Heart left ventricle (tissue), 16 donors: ENCODE measurements at regions not wholly inside any gene's neighbourhood (a gene's known extent, or its start where the extent isn't known, plus 50 kb on each side); places are given as distances from the start of the nearest gene placed in this dataset.

Source experiments
- ATAC-seq, 4 donors: fragments of 200-7000 bp; cut with Tn5 transposase; one replicate each; pipeline ENCODE4 v1.9.1; 2020 to 2022; ENCODE audit warnings: moderate library complexity in 4 of 4, mild to moderate bottlenecking in 3 of 4, moderate number of reproducible peaks in 1 of 4
- DNase-seq, 5 donors: peaks; one replicate each; pipeline ENCODE4 v3.0.0-alpha.2; 2020
- H3K27ac ChIP-seq, 12 donors: fragments of 200-600 bp; sonication (generic) in 4 of 12; one replicate each; pipeline versions ENCODE4 v1.5.0 to v1.8.0; 2016 to 2022; ENCODE audit warnings: mild to moderate bottlenecking in 2 of 12
- H3K27me3 ChIP-seq, 9 donors: fragments of 200-600 bp; sonication (generic) in 2 of 9; one replicate each; pipeline versions ENCODE4 v1.5.1 to v1.8.0; 2016 to 2022; ENCODE audit warnings: mild to moderate bottlenecking in 3 of 9
- H3K36me3 ChIP-seq, 9 donors: fragments of 200-600 bp; sonication (generic) in 2 of 9; one replicate each; pipeline versions ENCODE4 v1.5.0 to v1.8.0; 2018 to 2022; ENCODE audit warnings: mild to moderate bottlenecking in 2 of 9
- H3K4me1 ChIP-seq, 12 donors: fragments of 200-600 bp; sonication (generic) in 4 of 12; one replicate each; pipeline versions ENCODE4 v1.5.0 to v1.8.0; 2016 to 2022; ENCODE audit warnings: mild to moderate bottlenecking in 3 of 12
- H3K4me3 ChIP-seq, 12 donors: fragments of 200-600 bp; sonication (generic) in 4 of 12; one replicate each; pipeline versions ENCODE4 v1.5.0 to v1.8.0; 2017 to 2022; ENCODE audit warnings: mild to moderate bottlenecking in 9 of 12, moderate library complexity in 4 of 12
- H3K9me3 ChIP-seq, 12 donors: fragments of 200-600 bp; sonication (generic) in 4 of 12; one replicate each; pipeline versions ENCODE4 v1.5.0 to v1.8.0; 2016 to 2022; ENCODE audit warnings: mild to moderate bottlenecking in 1 of 12
- POLR2A ChIP-seq, 2 donors: fragments of 450-650 bp; IDR thresholded peaks; one replicate each; pipeline ENCODE4 v1.6.1; 2017; ENCODE audit warnings: antibody characterized with exemption in 2 of 2, mild to moderate bottlenecking in 2 of 2, moderate library complexity in 2 of 2
- WGBS, 4 donors: extraction: QIAGEN DNeasy Blood & Tissue Kit in 2 of 4; methylation state at CpG; one replicate each; pipeline versions ENCODE4 v1.1.5 to v1.1.7; 2013 to 2018; 5-methylcytosine and 5-hydroxymethylcytosine counted together
- intact Hi-C, 10 donors: fragments of 100-400 bp; cut with DNase I; formaldehyde crosslinking; loops; one replicate each; pipeline versions ENCODE4 v1.11.1 to v1.14.2; 2022
- TF ChIP-seq, protein P1 (sequence below), 12 donors: fragments of 200-600 bp; sonication (generic) in 4 of 12; IDR thresholded peaks; one replicate each; pipeline versions ENCODE4 v1.5.0 to v1.8.0; 2018 to 2022; ENCODE audit warnings: antibody characterized with exemption in 12 of 12, mild to moderate bottlenecking in 5 of 12
- donor health status: ischemic (EF 13 %, LVEDD 7.1; RV severe dilation, severe dysfunction).
- donor health status: healthy with polysubstance abuse.
- donor health status: DM: no; HTN: yes; CAD: no.
- donor health status: DM: no; HTN: no; CAD: no.
- donor health status: ischemic (EF 25% LVEDD 6.9; RV normal size, moderate dysfunction).
- donor health status: ischemic (EF 25% LVEDD 5.7; RV mildly dilated, moderate dysfunction).
- donor health status: healthy.
- donor health status: DM: yes; HTN: yes; CAD: no.
- donor health status: ischemic (EF 35%, LVEDD 5.7; RV mildly dilated, moderate dysfunction).
- donor health status: nonischemic (EF 11% LVEDD 7.7; RV severe dilation, severe dysfunction).
- donor health status: DM: yes; HTN: yes; CAD: no.
- donor health status: PGD.
- donor health status: ischemic (EF 29% LVEDD 5.4; RV normal size, mild dysfunction).
- donor health status: nonischemic (EF 23%, LVEDD 6.1; RV moderate dilation, normal function).

DNA sequence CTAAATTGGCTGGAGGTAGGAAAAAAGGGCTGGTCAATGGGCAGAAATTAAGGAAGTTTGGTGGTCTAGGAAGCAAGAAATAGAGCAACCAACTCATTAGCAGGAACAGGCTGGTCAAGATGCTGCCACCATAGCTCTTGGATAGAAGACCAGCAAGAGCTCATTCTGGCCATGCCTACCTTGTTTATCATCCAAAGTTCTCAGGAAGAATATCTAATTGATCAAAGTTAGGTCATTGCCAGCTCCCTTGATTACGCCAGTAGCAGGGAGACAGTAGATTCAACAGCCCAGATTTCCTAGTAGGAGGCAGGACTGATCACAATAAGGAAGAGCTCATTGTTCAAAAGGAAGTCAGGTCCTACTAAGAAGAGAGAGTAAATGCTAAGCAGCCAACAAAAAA, 370.2 kb downstream of the GPATCH2 start:
- no peaks in the 10 kb centered on the region for H3K9me3 ChIP-seq
- H3K4me1 ChIP-seq = no peaks in the 10 kb centered on the region
- DNase-seq = no peak
- H3K36me3 ChIP-seq = no peaks in the 10 kb centered on the region
- intact Hi-C loops = no loop called here
- no peak overlapping the region for H3K27ac ChIP-seq
- WGBS, 4 donors = 81 to 87% (median 84%) methylated on average over 1 of the region's 1 CpG
- TF ChIP-seq, protein P1, sequence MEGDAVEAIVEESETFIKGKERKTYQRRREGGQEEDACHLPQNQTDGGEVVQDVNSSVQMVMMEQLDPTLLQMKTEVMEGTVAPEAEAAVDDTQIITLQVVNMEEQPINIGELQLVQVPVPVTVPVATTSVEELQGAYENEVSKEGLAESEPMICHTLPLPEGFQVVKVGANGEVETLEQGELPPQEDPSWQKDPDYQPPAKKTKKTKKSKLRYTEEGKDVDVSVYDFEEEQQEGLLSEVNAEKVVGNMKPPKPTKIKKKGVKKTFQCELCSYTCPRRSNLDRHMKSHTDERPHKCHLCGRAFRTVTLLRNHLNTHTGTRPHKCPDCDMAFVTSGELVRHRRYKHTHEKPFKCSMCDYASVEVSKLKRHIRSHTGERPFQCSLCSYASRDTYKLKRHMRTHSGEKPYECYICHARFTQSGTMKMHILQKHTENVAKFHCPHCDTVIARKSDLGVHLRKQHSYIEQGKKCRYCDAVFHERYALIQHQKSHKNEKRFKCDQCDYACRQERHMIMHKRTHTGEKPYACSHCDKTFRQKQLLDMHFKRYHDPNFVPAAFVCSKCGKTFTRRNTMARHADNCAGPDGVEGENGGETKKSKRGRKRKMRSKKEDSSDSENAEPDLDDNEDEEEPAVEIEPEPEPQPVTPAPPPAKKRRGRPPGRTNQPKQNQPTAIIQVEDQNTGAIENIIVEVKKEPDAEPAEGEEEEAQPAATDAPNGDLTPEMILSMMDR (IDR thresholded peaks at IDR 0.05) = no peak
- no peak for TF ChIP-seq POLR2A (IDR thresholded peaks at IDR 0.05)
- ATAC-seq = no peak
- H3K27me3 ChIP-seq = no peaks in the 10 kb centered on the region
- H3K4me3 ChIP-seq = no peak overlapping the region

GRCh38 chr1:217253985-217254384, 376.9 kb downstream of the GPATCH2 start:
- no peak for DNase-seq
- Histone ChIP-seq H3K4me3 (no peak overlapping the region), H3K9me3 (peaks cover 0 to 5% (median 0%) of the 10 kb centered on the region in 12 donors), H3K27ac (no peak overlapping the region), H3K4me1 (no peaks in the 10 kb centered on the region), H3K27me3 (no peaks in the 10 kb centered on the region), H3K36me3 (no peaks in the 10 kb centered on the region)
- ATAC-seq = no peak
- TF ChIP-seq, protein P1 (IDR thresholded peaks at IDR 0.05) = no peak
- no peak for TF ChIP-seq POLR2A (IDR thresholded peaks at IDR 0.05)
- intact Hi-C loops = no loop called here

DNA sequence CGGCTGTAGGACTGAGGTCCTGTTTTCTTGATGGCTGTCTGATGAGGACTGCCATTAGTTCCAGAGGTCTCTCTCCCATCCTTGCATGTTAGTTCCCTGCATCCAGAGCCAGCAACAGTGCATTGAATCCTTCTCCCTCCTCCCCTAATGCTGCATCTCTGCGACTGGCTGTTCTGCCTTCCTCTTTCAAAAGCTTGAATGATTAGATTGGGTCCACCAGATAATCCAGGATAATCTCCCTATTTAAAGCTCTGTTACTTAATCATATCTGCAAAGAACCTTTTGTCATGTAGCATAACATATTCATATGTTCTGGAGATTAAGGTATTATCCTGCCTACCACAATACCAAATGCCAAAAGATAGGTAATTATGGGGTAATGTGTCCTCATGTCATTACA, 377.5 kb downstream of the GPATCH2 start:
- H3K4me3 ChIP-seq = no peak overlapping the region
- ATAC-seq = no peak

DNA sequence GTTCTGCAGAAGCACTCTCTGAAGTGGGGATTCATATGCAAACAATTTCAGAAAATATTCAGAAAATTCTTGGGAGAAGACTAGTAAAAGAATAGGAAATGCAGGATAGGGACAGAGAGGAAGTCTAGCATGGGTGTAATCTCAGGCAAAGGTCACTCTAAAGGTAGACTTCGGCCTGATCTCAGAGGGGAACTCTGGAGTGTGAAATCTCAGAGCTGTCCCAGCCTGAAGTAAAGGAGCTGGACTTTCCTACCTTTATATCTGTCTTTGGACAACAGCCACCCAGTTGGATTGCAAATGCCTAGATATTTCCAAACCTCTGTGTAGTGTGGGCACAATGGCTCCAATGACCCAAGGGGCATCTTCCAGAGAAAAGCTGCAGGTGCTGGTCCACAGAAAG, 379.8 kb downstream of the GPATCH2 start:
- Histone ChIP-seq H3K27ac (no peak overlapping the region), H3K36me3 (no peaks in the 10 kb centered on the region), H3K4me1 (no peaks in the 10 kb centered on the region), H3K27me3 (no peaks in the 10 kb centered on the region), H3K9me3 (peaks cover 0 to 5% (median 0%) of the 10 kb centered on the region in 12 donors), H3K4me3 (no peak overlapping the region)
- 58 to 80% (median 72%) methylated on average over 1 of the region's 1 CpG for WGBS, 4 donors
- DNase-seq (no peak), ATAC-seq (no peak)
- TF ChIP-seq, protein P1 (IDR thresholded peaks at IDR 0.05) = no peak
- no peak for TF ChIP-seq POLR2A (IDR thresholded peaks at IDR 0.05)
- intact Hi-C loops = no loop called here

More for the DNA sequence above, 377.5 kb downstream of the GPATCH2 start:
- H3K9me3 ChIP-seq = peaks cover 0 to 5% (median 0%) of the 10 kb centered on the region in 12 donors
- H3K27me3 ChIP-seq = no peaks in the 10 kb centered on the region
- no peaks in the 10 kb centered on the region for H3K36me3 ChIP-seq
- intact Hi-C loops = no loop called here
- no peak overlapping the region for H3K27ac ChIP-seq
- 78 to 86% (median 85%) methylated on average over 2 of the region's 2 CpGs for WGBS, 4 donors
- no peak for TF ChIP-seq POLR2A (IDR thresholded peaks at IDR 0.05)
- TF ChIP-seq, protein P1 (IDR thresholded peaks at IDR 0.05) = no peak
- no peaks in the 10 kb centered on the region for H3K4me1 ChIP-seq
- DNase-seq = no peak
